ENCODE measurements at regions not wholly inside any gene's neighbourhood (a gene's known extent, or its start where the extent isn't known, plus 50 kb on each side); places are given as distances from the start of the nearest gene placed in this dataset.

DNA sequence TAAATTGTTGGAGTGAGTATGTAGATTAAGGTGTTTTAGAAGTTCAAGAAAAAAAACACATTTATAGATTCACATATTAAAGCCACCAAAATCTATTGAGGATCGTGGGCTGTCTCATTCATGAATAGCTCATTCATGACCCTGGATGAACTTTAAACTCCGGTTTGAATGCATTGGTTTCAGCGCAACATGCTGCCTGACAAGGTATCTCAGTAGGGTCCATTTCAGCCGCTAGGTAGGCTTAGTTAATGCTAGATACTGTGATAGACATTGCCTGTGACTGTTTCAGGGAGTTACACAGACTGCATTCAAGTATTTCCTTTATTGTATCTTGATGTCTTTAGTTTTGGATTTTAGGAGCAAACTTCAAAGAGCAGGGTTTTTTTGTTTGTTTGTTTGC lies 140.5 kb upstream of the POGK start:
- Histone ChIP-seq H3K36me3 (no peaks in the 10 kb centered on the region), H3K4me3 (no peak overlapping the region), H3K27ac (no peak overlapping the region), H3K9me3 (no peaks in the 10 kb centered on the region), H3K4me1 (no peaks in the 10 kb centered on the region), H3K27me3 (no peaks in the 10 kb centered on the region)
- no peak for DNase-seq
- TF ChIP-seq CTCF (IDR thresholded peaks at IDR 0.05), result no peak
- TF ChIP-seq POLR2A (IDR thresholded peaks at IDR 0.05), result no peak

GRCh38 chr1:166699613-166700012 lies 139.7 kb upstream of the POGK start:
- no peaks in the 10 kb centered on the region for H3K27me3 ChIP-seq
- H3K9me3 ChIP-seq, result no peaks in the 10 kb centered on the region
- no peak for TF ChIP-seq CTCF (IDR thresholded peaks at IDR 0.05)
- no peak for TF ChIP-seq POLR2A (IDR thresholded peaks at IDR 0.05)
- no peak overlapping the region for H3K4me3 ChIP-seq
- H3K36me3 ChIP-seq, result no peaks in the 10 kb centered on the region
- H3K27ac ChIP-seq, result no peak overlapping the region
- DNase-seq, result no peak
- H3K4me1 ChIP-seq, result no peaks in the 10 kb centered on the region

- TF ChIP-seq CTCF (IDR thresholded peaks at IDR 0.05), result no peak
- TF ChIP-seq POLR2A (IDR thresholded peaks at IDR 0.05), result no peak
- no peak for DNase-seq
These were observed 138.6 kb upstream of the POGK start for GRCh38 chr1:166700696-166701095.

DNA sequence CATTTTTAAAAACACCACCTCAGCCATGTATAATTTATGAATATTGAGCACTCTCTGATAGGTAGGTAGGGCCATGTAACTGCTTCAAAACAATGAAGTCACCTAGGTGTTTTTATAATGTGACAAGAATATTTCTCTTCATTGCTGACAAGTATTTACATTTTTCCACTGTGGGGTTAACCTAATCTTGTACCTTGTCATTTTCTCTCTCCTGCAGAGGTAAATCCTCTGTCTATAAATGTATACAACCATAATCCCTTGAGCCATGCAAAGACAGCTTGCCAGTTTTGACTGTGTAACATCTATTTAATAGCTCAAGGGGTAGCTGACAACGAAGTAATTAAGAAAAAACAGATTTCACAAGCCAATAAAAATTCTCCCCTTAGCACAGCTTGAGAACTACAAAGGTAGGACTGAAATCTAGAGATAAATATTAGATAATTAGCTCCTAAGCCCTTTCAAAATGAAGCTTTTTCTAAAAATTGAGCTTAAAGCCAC lies 137.6 kb upstream of the POGK start:
- Histone ChIP-seq H3K4me3 (no peak overlapping the region), H3K27ac (no peak overlapping the region), H3K36me3 (no peaks in the 10 kb centered on the region), H3K27me3 (no peaks in the 10 kb centered on the region), H3K9me3 (no peaks in the 10 kb centered on the region), H3K4me1 (no peaks in the 10 kb centered on the region)
- no peak for DNase-seq
- TF ChIP-seq POLR2A (IDR thresholded peaks at IDR 0.05) (no peak), CTCF (IDR thresholded peaks at IDR 0.05) (no peak)

More at GRCh38 chr1:166700696-166701095, 138.6 kb upstream of the POGK start:
- Histone ChIP-seq H3K4me1 (no peaks in the 10 kb centered on the region), H3K4me3 (no peak overlapping the region), H3K27me3 (no peaks in the 10 kb centered on the region), H3K27ac (no peak overlapping the region), H3K9me3 (no peaks in the 10 kb centered on the region), H3K36me3 (no peaks in the 10 kb centered on the region)

DNA sequence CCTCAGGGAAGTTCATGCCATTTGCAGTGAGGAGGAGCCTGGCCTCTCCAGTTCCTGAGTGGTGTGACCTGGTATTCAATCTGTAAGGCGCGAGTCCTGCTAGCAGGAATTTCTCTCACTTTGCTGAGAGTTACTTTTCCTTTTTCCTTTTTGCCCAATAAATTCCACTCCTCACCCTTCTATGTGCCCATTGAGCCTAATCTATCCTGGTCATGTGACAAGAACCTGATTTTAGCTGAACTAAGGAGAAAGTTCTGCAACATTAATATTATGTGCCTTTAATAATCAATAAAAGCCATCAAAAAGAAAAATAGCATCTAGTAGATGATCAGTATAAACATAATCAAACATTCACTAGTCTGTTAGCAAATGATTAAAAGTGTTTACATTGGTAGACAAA lies 136.1 kb upstream of the POGK start:
- no peak for TF ChIP-seq CTCF (IDR thresholded peaks at IDR 0.05)
- no peak for TF ChIP-seq POLR2A (IDR thresholded peaks at IDR 0.05)
- Histone ChIP-seq H3K27me3 (no peaks in the 10 kb centered on the region), H3K36me3 (no peaks in the 10 kb centered on the region), H3K27ac (no peak overlapping the region), H3K9me3 (no peaks in the 10 kb centered on the region), H3K4me1 (no peaks in the 10 kb centered on the region), H3K4me3 (no peak overlapping the region)
- DNase-seq, result no peak

Measured in Peyer's patch (tissue), 4 donors.